ENCODE measurements at regions not wholly inside any gene's neighbourhood (a gene's known extent, or its start where the extent isn't known, plus 50 kb on each side); places are given as distances from the start of the nearest gene placed in this dataset.

DNA sequence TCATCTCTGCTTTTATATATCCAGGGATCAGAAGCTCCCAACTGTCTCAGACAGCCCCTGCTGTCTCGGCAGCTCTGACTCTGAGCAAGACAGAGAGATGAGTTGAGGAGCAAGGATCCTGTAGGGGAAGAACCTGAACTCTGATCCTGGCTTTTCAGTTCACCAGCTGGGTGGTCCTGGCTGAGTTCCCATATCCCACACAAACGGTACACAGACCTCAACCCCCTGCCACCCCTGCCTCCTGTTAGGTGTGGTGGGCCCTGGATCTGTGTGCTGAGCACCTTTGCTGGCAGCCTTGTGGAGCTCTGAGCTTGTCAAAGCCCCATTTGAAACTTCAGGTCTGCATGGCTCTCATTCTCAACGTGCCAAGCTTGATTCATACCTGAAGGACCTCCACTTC is 54.3 kb upstream of the GPR26 start:
- TF ChIP-seq POLR2A (IDR thresholded peaks at IDR 0.05) (no peak), POLR2AphosphoS5 (IDR thresholded peaks at IDR 0.05) (no peak)
